Keratinocyte (primary cell): ENCODE measurements at regions not wholly inside any gene's neighbourhood (a gene's known extent, or its start where the extent isn't known, plus 50 kb on each side); places are given as distances from the start of the nearest gene placed in this dataset.

Experiments used
- CTCF ChIP-seq, 3 experiments: IDR thresholded peaks in 1 of 3; conservative IDR thresholded peaks in 1 of 3; optimal IDR thresholded peaks in 1 of 3; 2 replicates in 2 of 3; 3 replicates in 1 of 3; pipeline versions ENCODE3 to v1.5.1; 2011; ENCODE audit warnings: low read length in 3 of 3, mild to moderate bottlenecking in 3 of 3, moderate library complexity in 2 of 3, control low read depth in 1 of 3, inconsistent platforms in 1 of 3; ENCODE audit not compliant: insufficient read depth in 2 of 3; ENCODE audit errors: extremely low read depth in 1 of 3
- EZH2 ChIP-seq: IDR thresholded peaks from one replicate; pipeline ENCODE4 v1.6.1; 2012; ENCODE audit warnings: inconsistent platforms, mild to moderate bottlenecking, low read length, moderate library complexity

- TF ChIP-seq CTCF (optimal IDR thresholded peaks at IDR 0.05 in 1 of 3, IDR thresholded peaks at IDR 0.05 in 1 of 3, conservative IDR thresholded peaks at IDR 0.05 in 1 of 3; ENCODE audit: extremely low read depth in 1 of 3, insufficient read depth in 2 of 3, low read length in 3 of 3) (no peak), EZH2 (no peak)
Observed at GRCh38 chr12:63086149-63086915, 64.7 kb downstream of the AVPR1A start.
